ENCODE measurements at regions not wholly inside any gene's neighbourhood (a gene's known extent, or its start where the extent isn't known, plus 50 kb on each side); places are given as distances from the start of the nearest gene placed in this dataset.
A peak's percentile ranks its signal among the peaks of the same experiment; 100 is the strongest.

- no peak for FAIRE-seq
Observed at GRCh38 chr2:48145845-48146452, 168.5 kb upstream of the FOXN2 start.

- FAIRE-seq, result no peak
Observed at GRCh38 chr2:48146552-48146951, 167.9 kb upstream of the FOXN2 start.

- FAIRE-seq, result no peak
Observed at GRCh38 chr2:48147719-48148118, 166.8 kb upstream of the FOXN2 start.

- FAIRE-seq, result no peak
Observed at GRCh38 chr2:48148841-48149430, 165.5 kb upstream of the FOXN2 start.

- peak; percentile 85 for FAIRE-seq
Observed at GRCh38 chr2:48157150-48157549, 157.3 kb upstream of the FOXN2 start.

GRCh38 chr2:48161628-48162027 is 152.9 kb upstream of the FOXN2 start:
- FAIRE-seq, result no peak

- no peak for FAIRE-seq
Observed at GRCh38 chr2:48162742-48163141, 151.7 kb upstream of the FOXN2 start.

GRCh38 chr2:48165070-48165753 is 149.3 kb upstream of the FOXN2 start:
- no peak for FAIRE-seq

- FAIRE-seq, result no peak
Observed at GRCh38 chr2:48169141-48169592, 145.3 kb upstream of the FOXN2 start.

- FAIRE-seq, result no peak
Observed at GRCh38 chr2:48170281-48170680, 144.2 kb upstream of the FOXN2 start.

GRCh38 chr2:48173141-48173540 is 141.3 kb upstream of the FOXN2 start:
- no peak for FAIRE-seq

GRCh38 chr2:48174503-48174902 is 140.0 kb upstream of the FOXN2 start:
- FAIRE-seq, result no peak

- no peak for FAIRE-seq
Observed at GRCh38 chr2:48175254-48175653, 139.2 kb upstream of the FOXN2 start.

GRCh38 chr2:48175656-48176055 is 138.8 kb upstream of the FOXN2 start:
- no peak for FAIRE-seq

- no peak for FAIRE-seq
Observed at GRCh38 chr2:48176876-48177275, 137.6 kb upstream of the FOXN2 start.

GRCh38 chr2:48178611-48179010 is 135.9 kb upstream of the FOXN2 start:
- no peak for FAIRE-seq

- FAIRE-seq, result no peak
Observed at GRCh38 chr2:48180557-48180956, 133.9 kb upstream of the FOXN2 start.

- no peak for FAIRE-seq
Observed at GRCh38 chr2:48183276-48183675, 131.2 kb upstream of the FOXN2 start.

GRCh38 chr2:48183991-48184390 is 130.5 kb upstream of the FOXN2 start:
- FAIRE-seq, result no peak

GRCh38 chr2:48187503-48187902 is 127.0 kb upstream of the FOXN2 start:
- FAIRE-seq, result no peak

GRCh38 chr2:48189552-48190228 is 124.8 kb upstream of the FOXN2 start:
- no peak for FAIRE-seq

- FAIRE-seq, result no peak
Observed at GRCh38 chr2:48190230-48190629, 124.3 kb upstream of the FOXN2 start.

GRCh38 chr2:48194641-48195040 is 119.8 kb upstream of the FOXN2 start:
- FAIRE-seq, result no peak

GRCh38 chr2:48195169-48195568 is 119.3 kb upstream of the FOXN2 start:
- FAIRE-seq, result no peak
